A549 (cell line): ENCODE measurements at regions not wholly inside any gene's neighbourhood (a gene's known extent, or its start where the extent isn't known, plus 50 kb on each side); places are given as distances from the start of the nearest gene placed in this dataset.

Source experiments
- CHD4 ChIP-seq: fragments of 200-600 bp; sonication (generic); IDR thresholded peaks from 2 replicates; pipeline ENCODE4 v1.6.1; 2016; ENCODE audit warnings: antibody characterized with exemption, mild to moderate bottlenecking, borderline replicate concordance
- HDAC2 ChIP-seq: fragments of 200-600 bp; sonication (generic); IDR thresholded peaks from 2 replicates; pipeline ENCODE4 v1.6.1; 2016
- MAFK ChIP-seq: fragments of 450-650 bp; IDR thresholded peaks from 2 replicates; pipeline ENCODE4 v1.6.1; 2014; ENCODE audit not compliant: partially characterized antibody
- MYC ChIP-seq: IDR thresholded peaks from 2 replicates; pipeline ENCODE4 v1.6.1; 2012; ENCODE audit warnings: mild to moderate bottlenecking, inconsistent platforms, low read length, improper control_type of control experiment, borderline replicate concordance
- PHF8 ChIP-seq: fragments of 200-600 bp; sonication (generic); IDR thresholded peaks from 2 replicates; pipeline ENCODE4 v1.6.1; 2016; ENCODE audit warnings: low read depth, mild to moderate bottlenecking, antibody characterized with exemption, moderate library complexity, borderline replicate concordance
- RCOR1 ChIP-seq: fragments of 150-350 bp; IDR thresholded peaks from 2 replicates; pipeline ENCODE4 v1.6.1; 2014; ENCODE audit warnings: antibody characterized with exemption, low read length, low read depth
- SMC3 ChIP-seq: fragments of >200 bp; sonication (Bioruptor Twin); formaldehyde crosslinking; IDR thresholded peaks from 3 replicates; pipeline ENCODE4 v1.6.1; 2018; ENCODE audit warnings: inconsistent platforms
- TF ChIP-seq, protein P1 (sequence below): fragments of >200 bp; sonication (Bioruptor Twin); formaldehyde crosslinking; IDR thresholded peaks from 3 replicates; pipeline ENCODE4 v1.5.1; 2016
- TF ChIP-seq, protein P2 (sequence below): fragments of 200-600 bp; sonication (generic); IDR thresholded peaks from 2 replicates; pipeline ENCODE4 v1.6.1; 2016; ENCODE audit warnings: antibody characterized with exemption, mild to moderate bottlenecking, moderate library complexity
- TF ChIP-seq, protein P3 (sequence below): IDR thresholded peaks from 2 replicates; pipeline ENCODE4 v1.6.1; 2012
- TF ChIP-seq, protein P4 (sequence below): fragments of >200 bp; sonication (Bioruptor Twin); formaldehyde crosslinking; IDR thresholded peaks from 3 replicates; pipeline ENCODE4 v1.6.1; 2016

DNA sequence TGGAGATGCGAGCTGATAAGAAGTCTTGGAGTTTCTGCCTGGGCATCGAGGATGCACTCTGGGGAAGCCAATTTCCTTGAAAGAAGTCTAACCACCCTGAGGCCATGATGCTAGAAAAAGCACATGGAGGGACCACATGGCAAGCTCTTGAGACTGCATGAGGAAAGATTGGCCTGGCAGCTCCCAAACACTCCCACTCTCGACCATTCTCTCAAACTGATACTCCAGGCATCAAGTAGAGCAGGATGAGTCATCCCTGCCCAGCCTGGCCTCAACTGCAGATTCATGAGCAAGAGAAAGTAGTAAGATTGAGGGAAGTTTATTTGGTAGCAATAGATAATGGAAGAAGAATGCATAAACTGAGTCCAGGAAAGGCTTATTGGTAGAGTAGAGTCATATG, 194.3 kb downstream of the KIF18A start:
- TF ChIP-seq, protein P1, sequence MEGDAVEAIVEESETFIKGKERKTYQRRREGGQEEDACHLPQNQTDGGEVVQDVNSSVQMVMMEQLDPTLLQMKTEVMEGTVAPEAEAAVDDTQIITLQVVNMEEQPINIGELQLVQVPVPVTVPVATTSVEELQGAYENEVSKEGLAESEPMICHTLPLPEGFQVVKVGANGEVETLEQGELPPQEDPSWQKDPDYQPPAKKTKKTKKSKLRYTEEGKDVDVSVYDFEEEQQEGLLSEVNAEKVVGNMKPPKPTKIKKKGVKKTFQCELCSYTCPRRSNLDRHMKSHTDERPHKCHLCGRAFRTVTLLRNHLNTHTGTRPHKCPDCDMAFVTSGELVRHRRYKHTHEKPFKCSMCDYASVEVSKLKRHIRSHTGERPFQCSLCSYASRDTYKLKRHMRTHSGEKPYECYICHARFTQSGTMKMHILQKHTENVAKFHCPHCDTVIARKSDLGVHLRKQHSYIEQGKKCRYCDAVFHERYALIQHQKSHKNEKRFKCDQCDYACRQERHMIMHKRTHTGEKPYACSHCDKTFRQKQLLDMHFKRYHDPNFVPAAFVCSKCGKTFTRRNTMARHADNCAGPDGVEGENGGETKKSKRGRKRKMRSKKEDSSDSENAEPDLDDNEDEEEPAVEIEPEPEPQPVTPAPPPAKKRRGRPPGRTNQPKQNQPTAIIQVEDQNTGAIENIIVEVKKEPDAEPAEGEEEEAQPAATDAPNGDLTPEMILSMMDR = no peak
- TF ChIP-seq HDAC2 (no peak), MAFK (no peak), RCOR1 (no peak), SMC3 (no peak), MYC (no peak), CHD4 (no peak), PHF8 (no peak)
- TF ChIP-seq, protein P2, sequence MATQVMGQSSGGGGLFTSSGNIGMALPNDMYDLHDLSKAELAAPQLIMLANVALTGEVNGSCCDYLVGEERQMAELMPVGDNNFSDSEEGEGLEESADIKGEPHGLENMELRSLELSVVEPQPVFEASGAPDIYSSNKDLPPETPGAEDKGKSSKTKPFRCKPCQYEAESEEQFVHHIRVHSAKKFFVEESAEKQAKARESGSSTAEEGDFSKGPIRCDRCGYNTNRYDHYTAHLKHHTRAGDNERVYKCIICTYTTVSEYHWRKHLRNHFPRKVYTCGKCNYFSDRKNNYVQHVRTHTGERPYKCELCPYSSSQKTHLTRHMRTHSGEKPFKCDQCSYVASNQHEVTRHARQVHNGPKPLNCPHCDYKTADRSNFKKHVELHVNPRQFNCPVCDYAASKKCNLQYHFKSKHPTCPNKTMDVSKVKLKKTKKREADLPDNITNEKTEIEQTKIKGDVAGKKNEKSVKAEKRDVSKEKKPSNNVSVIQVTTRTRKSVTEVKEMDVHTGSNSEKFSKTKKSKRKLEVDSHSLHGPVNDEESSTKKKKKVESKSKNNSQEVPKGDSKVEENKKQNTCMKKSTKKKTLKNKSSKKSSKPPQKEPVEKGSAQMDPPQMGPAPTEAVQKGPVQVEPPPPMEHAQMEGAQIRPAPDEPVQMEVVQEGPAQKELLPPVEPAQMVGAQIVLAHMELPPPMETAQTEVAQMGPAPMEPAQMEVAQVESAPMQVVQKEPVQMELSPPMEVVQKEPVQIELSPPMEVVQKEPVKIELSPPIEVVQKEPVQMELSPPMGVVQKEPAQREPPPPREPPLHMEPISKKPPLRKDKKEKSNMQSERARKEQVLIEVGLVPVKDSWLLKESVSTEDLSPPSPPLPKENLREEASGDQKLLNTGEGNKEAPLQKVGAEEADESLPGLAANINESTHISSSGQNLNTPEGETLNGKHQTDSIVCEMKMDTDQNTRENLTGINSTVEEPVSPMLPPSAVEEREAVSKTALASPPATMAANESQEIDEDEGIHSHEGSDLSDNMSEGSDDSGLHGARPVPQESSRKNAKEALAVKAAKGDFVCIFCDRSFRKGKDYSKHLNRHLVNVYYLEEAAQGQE = no peak
- TF ChIP-seq, protein P3, sequence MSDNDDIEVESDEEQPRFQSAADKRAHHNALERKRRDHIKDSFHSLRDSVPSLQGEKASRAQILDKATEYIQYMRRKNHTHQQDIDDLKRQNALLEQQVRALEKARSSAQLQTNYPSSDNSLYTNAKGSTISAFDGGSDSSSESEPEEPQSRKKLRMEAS = no peak
- TF ChIP-seq, protein P4, sequence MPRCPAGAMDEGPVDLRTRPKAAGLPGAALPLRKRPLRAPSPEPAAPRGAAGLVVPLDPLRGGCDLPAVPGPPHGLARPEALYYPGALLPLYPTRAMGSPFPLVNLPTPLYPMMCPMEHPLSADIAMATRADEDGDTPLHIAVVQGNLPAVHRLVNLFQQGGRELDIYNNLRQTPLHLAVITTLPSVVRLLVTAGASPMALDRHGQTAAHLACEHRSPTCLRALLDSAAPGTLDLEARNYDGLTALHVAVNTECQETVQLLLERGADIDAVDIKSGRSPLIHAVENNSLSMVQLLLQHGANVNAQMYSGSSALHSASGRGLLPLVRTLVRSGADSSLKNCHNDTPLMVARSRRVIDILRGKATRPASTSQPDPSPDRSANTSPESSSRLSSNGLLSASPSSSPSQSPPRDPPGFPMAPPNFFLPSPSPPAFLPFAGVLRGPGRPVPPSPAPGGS = no peak
